Hematopoietic multipotent progenitor cell treated with erythropoietin and hydrocortisone succinate and interleukin-3 and kit ligand, for 8 days (in vitro differentiated cells): ENCODE measurements at regions not wholly inside any gene's neighbourhood (a gene's known extent, or its start where the extent isn't known, plus 50 kb on each side); places are given as distances from the start of the nearest gene placed in this dataset.
A peak's percentile ranks its signal among the peaks of the same experiment; 100 is the strongest.
"Not testable (repeated sequence)": the region's sequence is repeated elsewhere in the genome, so short reads cannot be mapped to it uniquely, and the experiment has no call there.

ENCODE experiments used
- DNase-seq: peaks from one replicate; pipeline ENCODE4 v3.0.0-alpha.2; 2015

GRCh38 chr9:100714372-100715099 is 136.7 kb downstream of the CAVIN4 start:
- peak; percentile 71 for DNase-seq

- DNase-seq = no peak
Measured at GRCh38 chr9:100715100-100715380, 137.2 kb downstream of the CAVIN4 start.

- DNase-seq = no peak
Measured at GRCh38 chr9:100718717-100719116, 140.8 kb downstream of the CAVIN4 start.

GRCh38 chr9:100720922-100721321 is 143.0 kb downstream of the CAVIN4 start:
- no peak for DNase-seq

- no peak for DNase-seq
Measured at GRCh38 chr9:100724886-100725285, 147.0 kb downstream of the CAVIN4 start.

GRCh38 chr9:100725371-100725770 is 147.5 kb downstream of the CAVIN4 start:
- DNase-seq = no peak

GRCh38 chr9:100729336-100729895 is 151.5 kb downstream of the CAVIN4 start:
- DNase-seq = no peak

GRCh38 chr9:100730086-100730485 is 152.2 kb downstream of the CAVIN4 start:
- DNase-seq = no peak

GRCh38 chr9:100731038-100731556 is 153.2 kb downstream of the CAVIN4 start:
- no peak for DNase-seq

GRCh38 chr9:100731557-100731956 is 153.7 kb downstream of the CAVIN4 start:
- no peak for DNase-seq

GRCh38 chr9:100739208-100739607 is 161.3 kb downstream of the CAVIN4 start:
- no peak for DNase-seq

GRCh38 chr9:100739666-100740065 is 161.8 kb downstream of the CAVIN4 start:
- DNase-seq = no peak

- DNase-seq = not testable (repeated sequence)
Measured at GRCh38 chr9:100748930-100749329, 171.1 kb downstream of the CAVIN4 start.

- no peak for DNase-seq
Measured at GRCh38 chr9:100756217-100756616, 178.3 kb downstream of the CAVIN4 start.

GRCh38 chr9:100759215-100759614 is 181.3 kb downstream of the CAVIN4 start:
- no peak for DNase-seq

GRCh38 chr9:100761276-100761802 is 183.5 kb downstream of the CAVIN4 start:
- no peak for DNase-seq

GRCh38 chr9:100774326-100774725 is 196.4 kb downstream of the CAVIN4 start:
- DNase-seq = no peak

GRCh38 chr9:100774962-100775361 is 197.1 kb downstream of the CAVIN4 start:
- no peak for DNase-seq

GRCh38 chr9:100775912-100776311 is 198.0 kb downstream of the CAVIN4 start:
- no peak for DNase-seq

GRCh38 chr9:100784755-100785154 is 206.9 kb downstream of the CAVIN4 start:
- DNase-seq = no peak

- no peak for DNase-seq
Measured at GRCh38 chr9:100785946-100786345, 208.1 kb downstream of the CAVIN4 start.

GRCh38 chr9:100794738-100795269 is 216.9 kb downstream of the CAVIN4 start:
- DNase-seq = no peak

- no peak for DNase-seq
Measured at GRCh38 chr9:100803956-100804355, 224.6 kb upstream of the PLPPR1 start.

- no peak for DNase-seq
Measured at GRCh38 chr9:100811643-100812042, 216.9 kb upstream of the PLPPR1 start.
